Kidney (tissue), 13 donors: ENCODE measurements at regions not wholly inside any gene's neighbourhood (a gene's known extent, or its start where the extent isn't known, plus 50 kb on each side); places are given as distances from the start of the nearest gene placed in this dataset.
A peak's percentile ranks its signal among the peaks of the same experiment; 100 is the strongest.

Experiments used
- DNase-seq, 5 donors: peaks; one replicate each; pipeline ENCODE4 v3.0.0-alpha.2; 2013 to 2020
- FAIRE-seq: peaks from 2 replicates; lab custom pipeline; 2012; peaks lifted over from hg19 to GRCh38; lab: Jason Lieb, UNC
- H3K27ac ChIP-seq, 2 donors: one replicate each; pipeline ENCODE4 v1.7.0; 2013; ENCODE audit warnings: low read depth in 2 of 2, low read length in 2 of 2, inconsistent platforms in 1 of 2
- H3K27me3 ChIP-seq: one replicate; pipeline ENCODE4 v1.7.1; 2013; ENCODE audit warnings: low read length, inconsistent platforms; ENCODE audit not compliant: control insufficient read depth, insufficient read depth
- H3K36me3 ChIP-seq, 3 donors: one replicate each; pipeline versions ENCODE4 v1.7.0 to v1.7.1; 2013; ENCODE audit warnings: low read length in 3 of 3, control low read depth in 1 of 3, inconsistent platforms in 1 of 3; ENCODE audit not compliant: insufficient read depth in 3 of 3, control insufficient read depth in 2 of 3
- H3K4me1 ChIP-seq, 3 donors: one replicate each; pipeline versions ENCODE4 v1.7.0 to v1.7.1; 2013; ENCODE audit warnings: low read length in 3 of 3, inconsistent platforms in 1 of 3, low read depth in 1 of 3; ENCODE audit not compliant: control insufficient read depth in 2 of 3, insufficient read depth in 2 of 3
- H3K4me3 ChIP-seq, 3 donors: one replicate each; pipeline versions ENCODE4 v1.7.0 to v1.8.1; 2013; ENCODE audit warnings: low read length in 3 of 3, control low read depth in 1 of 3, inconsistent platforms in 1 of 3
- H3K9ac ChIP-seq, 3 donors: one replicate each; pipeline versions ENCODE4 v1.7.0 to v1.7.1; 2013; ENCODE audit warnings: low read length in 3 of 3, control low read depth in 1 of 3, inconsistent platforms in 1 of 3
- H3K9me3 ChIP-seq, 3 donors: one replicate each; pipeline versions ENCODE4 v1.7.0 to v1.7.1; 2013; ENCODE audit warnings: low read length in 3 of 3, control low read depth in 1 of 3, inconsistent platforms in 1 of 3; ENCODE audit not compliant: control insufficient read depth in 2 of 3, insufficient read depth in 1 of 3
- CTCF ChIP-seq: IDR thresholded peaks from 3 replicates; pipeline ENCODE4 v1.5.1; 2012; ENCODE audit warnings: mild to moderate bottlenecking, moderate library complexity, borderline replicate concordance; ENCODE audit not compliant: insufficient read depth; ENCODE audit errors: extremely low read depth
- intact Hi-C: fragments of 100-400 bp; cut with DNase I; formaldehyde crosslinking; loops from one replicate; pipeline ENCODE4 v1.11.1; 2022
- donor health status: control.
- donor health status: control.
- donor health status: control.
- donor health status: control.
- donor health status: control.
- donor health status: DM: yes; HTN: yes; CAD: no.
- donor health status: Normal renal cell carcinoma (clear cell type).

- H3K9ac ChIP-seq = no peak overlapping the region
Observed at GRCh38 chr2:16245481-16246054, 305.2 kb downstream of the MYCN start.

GRCh38 chr2:16244966-16245320 is 304.6 kb downstream of the MYCN start:
- TF ChIP-seq CTCF = no peak
- H3K4me3 ChIP-seq = no peak overlapping the region
- no peaks in the 10 kb centered on the region for H3K4me1 ChIP-seq
- no peak overlapping the region for H3K27ac ChIP-seq
- H3K27me3 ChIP-seq = no peaks in the 10 kb centered on the region
- H3K36me3 ChIP-seq = no peaks in the 10 kb centered on the region
- H3K9me3 ChIP-seq = no peaks in the 10 kb centered on the region
- no peak for FAIRE-seq
- H3K9ac ChIP-seq = no peak overlapping the region
- intact Hi-C loops = no loop called here
- no peak for DNase-seq

More at GRCh38 chr2:16245481-16246054, 305.2 kb downstream of the MYCN start:
- FAIRE-seq = no peak
- H3K27me3 ChIP-seq = no peaks in the 10 kb centered on the region
- no peaks in the 10 kb centered on the region for H3K4me1 ChIP-seq
- H3K27ac ChIP-seq = no peak overlapping the region
- DNase-seq = no peak
- H3K9me3 ChIP-seq = no peaks in the 10 kb centered on the region
- intact Hi-C loops = no loop called here
- no peak for TF ChIP-seq CTCF
- no peaks in the 10 kb centered on the region for H3K36me3 ChIP-seq
- H3K4me3 ChIP-seq = no peak overlapping the region

GRCh38 chr2:16244153-16244965 is 304.0 kb downstream of the MYCN start:
- DNase-seq (peak in 1 of 5 donors; percentile 43), FAIRE-seq (no peak)
- H3K4me1 ChIP-seq = no peaks in the 10 kb centered on the region
- H3K9me3 ChIP-seq = no peaks in the 10 kb centered on the region
- TF ChIP-seq CTCF = no peak
- no peak overlapping the region for H3K27ac ChIP-seq
- intact Hi-C loops = no loop called here
- H3K4me3 ChIP-seq = no peak overlapping the region
- H3K36me3 ChIP-seq = no peaks in the 10 kb centered on the region
- H3K9ac ChIP-seq = no peak overlapping the region
- H3K27me3 ChIP-seq = no peaks in the 10 kb centered on the region
